RCC 7860 (cell line): ENCODE measurements at regions not wholly inside any gene's neighbourhood (a gene's known extent, or its start where the extent isn't known, plus 50 kb on each side); places are given as distances from the start of the nearest gene placed in this dataset.
"Not testable (repeated sequence)": the region's sequence is repeated elsewhere in the genome, so short reads cannot be mapped to it uniquely, and the experiment has no call there.

ENCODE experiments used
- DNase-seq: peaks from one replicate; pipeline ENCODE4 v3.0.0-alpha.2; 2015; ENCODE audit warnings: low spot score
- FAIRE-seq: peaks from 2 replicates; lab custom pipeline; 2012; peaks lifted over from hg19 to GRCh38; lab: Jason Lieb, UNC

GRCh38 chr10:42984761-42985325, 92.0 kb upstream of the RET start:
- FAIRE-seq (no peak), DNase-seq (no peak)

- DNase-seq (no peak), FAIRE-seq (no peak)
Observed at GRCh38 chr10:42985436-42986316, 91.2 kb upstream of the RET start.

- no peak for FAIRE-seq
- no peak for DNase-seq
Observed at GRCh38 chr10:42986633-42987032, 90.2 kb upstream of the RET start.

- FAIRE-seq = no peak
- no peak for DNase-seq
Observed at GRCh38 chr10:42987121-42987541, 89.7 kb upstream of the RET start.

DNA sequence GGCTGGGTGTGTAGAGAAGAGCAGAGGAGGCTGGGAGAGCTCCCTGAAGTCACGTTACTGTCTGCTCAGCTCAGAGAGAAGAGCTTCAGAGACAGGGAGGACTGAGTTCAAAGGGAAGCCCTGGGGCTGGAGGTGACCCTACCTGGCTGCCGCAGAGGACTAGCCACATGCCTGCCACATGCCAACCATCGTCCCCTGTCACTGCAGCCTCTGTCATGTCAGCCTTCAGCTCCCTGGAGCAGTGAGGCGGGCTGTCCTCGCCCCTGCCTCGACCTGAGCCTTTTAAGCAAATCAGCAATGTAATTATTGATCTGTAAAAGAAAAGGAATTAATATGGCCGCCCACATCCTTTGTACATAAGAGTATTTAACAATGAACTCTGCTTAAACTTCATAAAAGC, 89.3 kb upstream of the RET start:
- no peak for DNase-seq
- no peak for FAIRE-seq

DNA sequence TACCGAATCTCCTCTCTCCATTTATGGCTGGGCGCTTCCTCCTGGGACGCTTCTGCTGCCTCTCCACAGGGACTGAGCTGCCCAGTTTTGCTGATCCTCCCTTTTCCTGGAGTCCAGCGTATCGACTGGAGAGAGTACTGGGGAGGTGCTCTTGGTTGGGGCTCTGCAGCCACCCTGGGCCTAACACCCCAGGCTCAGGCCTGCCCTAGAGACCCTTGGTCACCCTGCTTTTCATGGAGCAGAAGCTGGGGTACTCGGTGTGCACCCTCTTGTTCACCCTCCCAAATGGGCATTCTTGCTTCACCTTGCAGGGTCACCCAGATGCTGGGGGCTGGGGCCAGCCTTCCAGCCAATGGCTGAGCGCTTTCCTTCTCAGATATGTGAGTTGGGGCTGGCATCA, 88.8 kb upstream of the RET start:
- DNase-seq (no peak), FAIRE-seq (no peak)

GRCh38 chr10:42988517-42989395, 88.1 kb upstream of the RET start:
- FAIRE-seq (no peak), DNase-seq (no peak)

DNA sequence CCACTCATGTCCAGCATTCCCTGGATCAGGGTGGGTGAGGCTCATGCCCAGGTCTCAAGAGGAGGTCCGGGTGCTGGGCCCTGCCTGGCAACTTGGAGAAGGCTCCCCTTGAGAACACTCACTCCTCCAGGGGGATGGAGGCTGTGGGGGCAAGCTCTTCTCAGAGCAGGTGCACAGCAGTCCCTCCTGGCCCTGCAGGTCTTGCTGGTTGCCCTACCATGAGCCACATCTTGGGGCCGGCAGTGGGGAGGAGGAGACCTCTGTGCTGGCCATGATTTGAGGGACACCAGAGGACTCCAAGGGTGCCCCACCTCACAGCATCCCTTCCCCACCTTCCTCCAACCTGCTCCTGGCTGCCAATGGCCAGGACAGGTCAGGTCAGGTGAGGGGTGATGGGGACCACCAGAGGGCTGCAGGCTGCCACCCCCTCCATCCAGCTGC, 87.4 kb upstream of the RET start:
- no peak for DNase-seq
- FAIRE-seq = no peak

GRCh38 chr10:42990016-42990720, 86.7 kb upstream of the RET start:
- no peak for DNase-seq
- FAIRE-seq = no peak

DNA sequence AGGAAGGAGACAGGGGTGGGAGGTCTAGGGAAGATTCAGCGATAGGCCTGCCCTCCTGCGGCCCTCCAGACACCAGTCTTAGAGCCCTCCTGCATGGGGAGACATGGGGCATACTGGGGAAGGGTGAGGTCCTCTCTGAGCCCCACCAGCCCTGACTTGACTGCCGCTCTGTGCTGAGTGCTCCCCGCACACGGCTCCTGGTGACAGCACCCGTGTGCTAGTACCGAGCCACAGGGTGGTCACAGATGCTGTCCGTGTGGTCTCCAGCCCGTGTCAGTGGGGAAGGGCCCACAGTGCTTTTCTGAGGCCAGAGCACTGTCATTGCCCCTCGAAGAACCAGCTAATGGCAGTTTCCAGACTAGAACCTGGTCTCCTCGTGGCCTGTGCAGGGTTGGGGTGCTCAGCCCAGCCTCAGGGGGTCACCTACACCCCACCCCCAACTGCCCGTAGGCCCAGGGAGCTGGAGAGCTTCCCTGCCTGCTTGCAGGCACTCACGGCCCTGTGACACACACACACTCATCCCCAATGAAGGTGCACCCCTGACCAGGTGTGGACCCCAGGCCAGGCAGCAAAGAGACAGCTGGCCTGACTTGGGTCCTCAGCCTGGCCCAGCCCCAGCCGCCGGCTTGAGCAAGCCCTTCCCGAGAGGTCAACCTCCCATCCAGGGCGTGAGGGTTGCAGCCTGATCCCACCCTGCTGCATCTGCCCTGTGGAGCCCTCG, 86.0 kb upstream of the RET start:
- DNase-seq (no peak), FAIRE-seq (no peak)

GRCh38 chr10:42991442-42992098, 85.3 kb upstream of the RET start:
- no peak for DNase-seq
- no peak for FAIRE-seq

DNA sequence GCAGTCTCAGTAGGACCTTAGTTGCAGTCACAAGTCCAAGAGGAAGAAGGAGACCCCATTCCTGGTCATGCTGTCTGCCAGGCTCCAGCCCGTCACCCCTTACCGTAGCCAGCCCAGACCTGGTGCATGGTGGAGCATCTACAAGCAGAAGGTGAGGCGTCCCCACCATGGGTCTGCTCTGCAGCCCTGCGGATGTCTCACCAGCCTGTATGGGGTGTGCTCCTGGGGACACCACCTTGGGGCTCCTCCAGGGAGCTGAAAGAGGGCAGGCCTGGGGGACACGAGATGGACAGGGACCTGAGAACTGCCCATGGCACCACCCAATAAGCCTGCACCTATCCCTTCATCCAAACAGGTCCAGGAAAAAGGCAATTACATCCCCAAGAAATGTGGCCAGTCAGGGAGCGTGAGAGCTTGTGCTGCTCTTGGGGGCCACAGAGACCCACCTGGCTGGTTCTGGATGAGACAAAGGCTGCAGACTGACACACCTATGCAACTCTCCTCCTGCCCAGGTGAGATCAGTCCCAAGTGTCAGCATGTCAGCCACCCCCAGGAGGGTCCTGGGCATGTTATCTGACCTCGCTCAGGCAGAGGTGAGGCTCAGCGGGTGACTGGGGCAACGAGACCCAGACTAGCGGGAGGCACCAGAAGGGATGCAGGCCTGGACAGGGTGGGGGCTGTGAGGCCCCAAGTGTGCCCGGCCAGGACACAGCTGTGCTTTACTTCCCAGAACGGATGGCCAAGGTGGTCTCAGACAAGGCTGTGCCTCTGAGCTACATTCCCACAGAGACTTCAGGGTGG, 84.5 kb upstream of the RET start:
- DNase-seq (no peak), FAIRE-seq (no peak)

- FAIRE-seq (no peak), DNase-seq (no peak)
Observed at GRCh38 chr10:42992957-42993390, 83.9 kb upstream of the RET start.

- DNase-seq, FAIRE-seq: not testable (repeated sequence)
Observed at GRCh38 chr10:42994909-42995308, 82.0 kb upstream of the RET start.

DNA sequence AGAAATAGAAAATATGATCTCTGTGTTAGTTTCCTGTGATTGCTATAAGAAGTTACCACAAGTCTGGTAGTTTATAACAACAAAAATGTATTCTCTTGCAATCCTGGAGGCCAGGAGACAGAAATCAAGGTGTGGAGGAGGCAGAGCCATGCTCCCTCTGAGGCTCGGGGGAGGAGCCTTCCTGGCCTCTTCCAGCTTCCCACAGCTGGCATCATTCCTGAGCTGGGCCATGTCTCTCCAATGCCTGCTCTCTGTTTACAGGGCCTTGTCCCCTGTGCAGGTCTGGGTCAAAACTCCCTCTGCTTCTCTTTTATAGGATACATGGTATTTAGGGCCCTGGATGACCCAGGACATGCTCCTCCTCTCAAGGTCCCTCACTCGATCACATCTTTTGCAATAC, 81.3 kb upstream of the RET start:
- FAIRE-seq (no peak), DNase-seq (no peak)

DNA sequence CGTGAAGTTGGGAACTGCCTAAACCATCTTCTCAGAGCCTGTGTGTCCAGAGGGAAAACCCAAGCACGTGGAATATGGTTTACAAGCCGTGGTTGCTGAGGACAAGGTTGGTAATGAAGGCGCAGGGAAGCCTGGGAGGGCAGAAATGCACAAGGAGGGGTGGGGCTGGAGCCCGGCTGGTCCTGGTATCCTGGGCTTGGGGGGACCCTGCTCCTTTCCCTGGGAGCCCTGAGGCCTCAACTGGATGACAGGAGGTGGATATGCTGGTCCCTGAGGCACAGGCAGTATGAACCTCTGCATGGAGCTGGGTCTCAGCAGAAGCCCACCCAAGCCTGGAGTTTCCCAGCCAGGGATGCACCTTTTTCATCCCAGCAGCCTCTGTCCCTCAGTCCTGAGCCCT, 80.3 kb upstream of the RET start:
- DNase-seq = no peak
- no peak for FAIRE-seq

DNA sequence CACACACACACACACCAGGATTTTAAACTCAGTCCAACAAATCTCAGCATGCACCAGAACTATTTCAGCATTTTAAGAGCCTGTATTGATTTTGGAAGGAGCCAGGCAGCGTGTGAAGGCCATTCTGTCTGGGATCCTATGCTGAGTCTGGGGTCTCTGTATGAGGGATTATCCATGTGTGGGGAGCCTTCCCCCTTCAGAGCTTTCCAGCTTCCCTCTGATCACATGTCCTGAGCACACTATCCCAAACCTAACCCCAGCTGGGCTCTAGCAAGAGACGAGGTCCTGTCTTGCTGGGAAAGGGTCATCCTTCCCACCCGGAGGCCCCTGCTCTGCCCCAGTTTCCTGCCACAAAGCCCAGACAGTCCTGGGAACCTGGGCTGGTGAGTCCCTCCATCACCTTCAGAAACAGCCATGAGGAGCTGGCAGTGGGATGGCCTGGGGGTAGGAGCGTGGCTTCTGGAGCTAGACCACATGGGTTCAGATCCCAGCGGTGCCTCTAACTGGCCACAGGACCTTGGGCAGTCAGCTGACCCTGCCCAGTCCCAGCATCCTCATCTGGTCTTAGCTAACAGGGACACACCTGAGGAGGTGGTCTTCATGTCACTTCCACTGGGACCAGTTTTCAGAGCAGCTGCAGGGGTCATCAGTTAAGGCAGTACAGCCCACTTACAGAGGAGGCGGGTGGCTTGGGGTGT, 79.6 kb upstream of the RET start:
- no peak for DNase-seq
- no peak for FAIRE-seq

- DNase-seq (no peak), FAIRE-seq (no peak)
Observed at GRCh38 chr10:42997849-42998165, 79.1 kb upstream of the RET start.
